Heart right ventricle (tissue), 16 donors: ENCODE measurements at regions not wholly inside any gene's neighbourhood (a gene's known extent, or its start where the extent isn't known, plus 50 kb on each side); places are given as distances from the start of the nearest gene placed in this dataset.
A peak's percentile ranks its signal among the peaks of the same experiment; 100 is the strongest.

Source experiments
- ATAC-seq, 8 donors: fragments of 200-7000 bp; cut with Tn5 transposase; one replicate each; pipeline ENCODE4 v1.9.1; 2020; ENCODE audit warnings: mild to moderate bottlenecking in 8 of 8, moderate library complexity in 8 of 8, moderate number of reproducible peaks in 1 of 8
- DNase-seq, 2 donors: peaks; one replicate each; pipeline ENCODE4 v3.0.0-alpha.2; 2020
- H3K27ac ChIP-seq, 10 donors: fragments of 200-600 bp; sonication (generic) in 2 of 10; one replicate each; pipeline versions ENCODE4 v1.5.0 to v1.8.0; 2020 to 2022; ENCODE audit warnings: mild to moderate bottlenecking in 3 of 10
- H3K27me3 ChIP-seq, 7 donors: fragments of 200-600 bp; one replicate each; pipeline ENCODE4 v1.8.0; 2021 to 2022; ENCODE audit warnings: mild to moderate bottlenecking in 2 of 7
- H3K36me3 ChIP-seq, 9 donors: fragments of 200-600 bp; sonication (generic) in 1 of 9; one replicate each; pipeline versions ENCODE4 v1.5.0 to v1.8.0; 2020 to 2022; ENCODE audit warnings: mild to moderate bottlenecking in 2 of 9
- H3K4me1 ChIP-seq, 9 donors: fragments of 200-600 bp; sonication (generic) in 1 of 9; one replicate each; pipeline versions ENCODE4 v1.5.0 to v1.8.0; 2020 to 2022; ENCODE audit warnings: mild to moderate bottlenecking in 4 of 9
- H3K4me3 ChIP-seq, 10 donors: fragments of 200-600 bp; sonication (generic) in 2 of 10; one replicate each; pipeline versions ENCODE4 v1.5.0 to v1.8.0; 2020 to 2022; ENCODE audit warnings: mild to moderate bottlenecking in 7 of 10, moderate library complexity in 2 of 10
- H3K9me3 ChIP-seq, 11 donors: fragments of 200-600 bp in 10 of 11; sonication (generic) in 2 of 11; one replicate each; pipeline versions ENCODE4 v1.5.0 to v1.8.0; 2013 to 2022; ENCODE audit warnings: mild to moderate bottlenecking in 2 of 11, control low read depth in 1 of 11, moderate library complexity in 1 of 11
- CTCF ChIP-seq, 9 donors: fragments of 200-600 bp; sonication (generic) in 2 of 9; IDR thresholded peaks; one replicate each; pipeline versions ENCODE4 v1.5.0 to v1.8.0; 2021 to 2022; ENCODE audit warnings: antibody characterized with exemption in 9 of 9, mild to moderate bottlenecking in 5 of 9, moderate library complexity in 1 of 9
- WGBS, 2 donors: extraction: QIAGEN DNeasy Blood & Tissue Kit; methylation state at CpG; one replicate each; pipeline ENCODE4 v1.1.7; 2013; ENCODE audit warnings: inconsistent platforms in 1 of 2; 5-methylcytosine and 5-hydroxymethylcytosine counted together
- intact Hi-C, 10 donors: fragments of 100-400 bp; cut with DNase I; formaldehyde crosslinking; loops; one replicate each; pipeline versions ENCODE4 v1.11.1 to v1.14.2; 2022
- donor health status: Arrhythmogenic right ventricular cardiomyopathy.
- donor health status: ischemic (EF 13 %, LVEDD 7.1; RV severe dilation, severe dysfunction).
- donor health status: healthy with polysubstance abuse.
- donor health status: DM: no; HTN: yes; CAD: no.
- donor health status: DM: no; HTN: no; CAD: no.
- donor health status: ischemic (EF 25% LVEDD 6.9; RV normal size, moderate dysfunction).
- donor health status: ischemic (EF 25% LVEDD 5.7; RV mildly dilated, moderate dysfunction).
- donor health status: healthy.
- donor health status: DM: yes; HTN: yes; CAD: no.
- donor health status: Ischemic cardiomyopathy.
- donor health status: ischemic (EF 35%, LVEDD 5.7; RV mildly dilated, moderate dysfunction).
- donor health status: nonischemic (EF 11% LVEDD 7.7; RV severe dilation, severe dysfunction).
- donor health status: DM: yes; HTN: yes; CAD: no.
- donor health status: PGD.
- donor health status: ischemic (EF 29% LVEDD 5.4; RV normal size, mild dysfunction).
- donor health status: nonischemic (EF 23%, LVEDD 6.1; RV moderate dilation, normal function).

GRCh38 chr3:147919496-147919895 lies 510.3 kb downstream of the ZIC1 start:
- peaks cover 0 to 3% (median 0%) of the 10 kb centered on the region in 9 donors for H3K4me1 ChIP-seq
- H3K27ac ChIP-seq: no peak overlapping the region
- intact Hi-C loops: no loop called here
- H3K27me3 ChIP-seq: no peaks in the 10 kb centered on the region
- DNase-seq (no peak), ATAC-seq (no peak)
- 56 to 65% methylated on average over 4 of the region's 4 CpGs for WGBS, 2 donors
- H3K9me3 ChIP-seq: no peaks in the 10 kb centered on the region
- TF ChIP-seq CTCF (IDR thresholded peaks at IDR 0.05): no peak
- H3K4me3 ChIP-seq: no peak overlapping the region
- H3K36me3 ChIP-seq: no peaks in the 10 kb centered on the region

GRCh38 chr3:147921051-147921450 lies 511.9 kb downstream of the ZIC1 start:
- 72 to 75% methylated on average over 2 of the region's 2 CpGs for WGBS, 2 donors
- peaks cover 0 to 6% (median 0%) of the 10 kb centered on the region in 9 donors for H3K4me1 ChIP-seq
- TF ChIP-seq CTCF (IDR thresholded peaks at IDR 0.05): no peak
- H3K9me3 ChIP-seq: no peaks in the 10 kb centered on the region
- no peak overlapping the region for H3K27ac ChIP-seq
- ATAC-seq (no peak), DNase-seq (no peak)
- no peaks in the 10 kb centered on the region for H3K27me3 ChIP-seq
- H3K36me3 ChIP-seq: no peaks in the 10 kb centered on the region
- no peak overlapping the region for H3K4me3 ChIP-seq
- intact Hi-C loops: no loop called here

- intact Hi-C loops: loop anchor here in 1 of 10 donors (5.0 kb wide), 1 partner anchor 872 kb away; no protein-coding TSS in a partner anchor
- ATAC-seq (peak in 1 of 8 donors; percentile 20), DNase-seq (no peak)
- Histone ChIP-seq H3K36me3 (no peaks in the 10 kb centered on the region), H3K9me3 (no peaks in the 10 kb centered on the region), H3K4me1 (peaks cover 0 to 6% (median 0%) of the 10 kb centered on the region in 9 donors), H3K27ac (no peak overlapping the region), H3K27me3 (no peaks in the 10 kb centered on the region), H3K4me3 (no peak overlapping the region)
- 62 to 71% methylated on average over 1 of the region's 1 CpG for WGBS, 2 donors
- no peak for TF ChIP-seq CTCF (IDR thresholded peaks at IDR 0.05)
Measured at GRCh38 chr3:147924755-147925154, 515.6 kb downstream of the ZIC1 start.

- DNase-seq (no peak), ATAC-seq (no peak)
- Histone ChIP-seq H3K9me3 (no peaks in the 10 kb centered on the region), H3K27ac (no peak overlapping the region), H3K36me3 (no peaks in the 10 kb centered on the region), H3K27me3 (no peaks in the 10 kb centered on the region), H3K4me1 (peaks cover 0 to 6% (median 0%) of the 10 kb centered on the region in 9 donors), H3K4me3 (no peak overlapping the region)
- intact Hi-C loops: loop anchor here in 1 of 10 donors (5.0 kb wide), 1 partner anchor 873 kb away; no protein-coding TSS in a partner anchor
- TF ChIP-seq CTCF (IDR thresholded peaks at IDR 0.05): no peak
Measured at GRCh38 chr3:147925272-147925671, 516.1 kb downstream of the ZIC1 start.
